Parathyroid adenoma (tissue), 2 donors: ENCODE measurements at regions not wholly inside any gene's neighbourhood (a gene's known extent, or its start where the extent isn't known, plus 50 kb on each side); places are given as distances from the start of the nearest gene placed in this dataset.

Source experiments
- H2AFZ ChIP-seq: fragments of 300-600 bp; sonication (generic); one replicate; pipeline ENCODE4 v1.7.0; 2017; ENCODE audit warnings: antibody characterized with exemption, mild to moderate bottlenecking
- H3K27ac ChIP-seq: fragments of 300-600 bp; sonication (generic); one replicate; pipeline ENCODE4 v1.7.0; 2017
- H3K27me3 ChIP-seq: fragments of 300-600 bp; sonication (generic); one replicate; pipeline ENCODE4 v1.7.0; 2017; ENCODE audit warnings: low read length; ENCODE audit not compliant: control insufficient read depth, insufficient read depth
- H3K36me3 ChIP-seq: fragments of 300-600 bp; sonication (generic); one replicate; pipeline ENCODE4 v1.7.0; 2017; ENCODE audit warnings: low read length; ENCODE audit not compliant: control insufficient read depth, insufficient read depth
- H3K4me1 ChIP-seq: fragments of 300-600 bp; sonication (generic); one replicate; pipeline ENCODE4 v1.7.0; 2017; ENCODE audit warnings: control low read depth
- H3K4me2 ChIP-seq: fragments of 300-600 bp; sonication (generic); one replicate; pipeline ENCODE4 v1.7.0; 2017; ENCODE audit warnings: low read length
- H3K4me3 ChIP-seq: fragments of 300-600 bp; sonication (generic); one replicate; pipeline ENCODE4 v1.7.0; 2017; ENCODE audit warnings: low read depth, low read length
- H3K79me2 ChIP-seq: fragments of 300-600 bp; sonication (generic); one replicate; pipeline ENCODE4 v1.7.0; 2017; ENCODE audit warnings: control low read depth
- H3K9ac ChIP-seq: fragments of 300-600 bp; sonication (generic); one replicate; pipeline ENCODE4 v1.7.0; 2017; ENCODE audit warnings: mild to moderate bottlenecking
- H3K9me3 ChIP-seq: fragments of 300-600 bp; sonication (generic); one replicate; pipeline ENCODE4 v1.7.0; 2017; ENCODE audit warnings: low read length; ENCODE audit not compliant: control insufficient read depth
- TF ChIP-seq, protein P1 (sequence below): fragments of 300-600 bp; sonication (generic); IDR thresholded peaks from one replicate; pipeline ENCODE4 v1.7.0; 2017; ENCODE audit warnings: antibody characterized with exemption, mild to moderate bottlenecking
- donor health status: primary hyperparathyroidism.

DNA sequence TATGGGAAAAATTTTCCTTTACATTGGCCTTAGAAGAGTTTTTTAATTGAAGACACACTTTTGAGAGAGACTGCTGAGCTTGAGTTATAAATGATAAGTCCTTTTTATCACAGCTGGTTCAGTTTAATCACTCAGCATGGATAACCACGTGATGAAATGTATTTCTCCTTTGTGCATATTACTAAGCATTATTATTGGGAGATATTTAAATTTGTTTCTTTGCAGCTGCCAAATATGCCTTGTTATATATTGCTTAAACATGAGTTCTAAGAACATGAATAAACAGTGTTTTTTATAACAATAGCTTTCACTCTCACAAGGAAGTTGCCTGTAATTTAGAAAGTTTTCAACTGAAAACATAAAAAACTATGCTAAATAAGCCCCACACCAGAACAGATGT is 293.5 kb upstream of the LRFN5 start:
- Histone ChIP-seq H3K9ac (no peak overlapping the region), H3K4me3 (no peak overlapping the region), H3K4me1 (no peaks in the 10 kb centered on the region), H3K9me3 (no peaks in the 10 kb centered on the region), H3K36me3 (no peaks in the 10 kb centered on the region), H2AFZ (no peak overlapping the region), H3K4me2 (no peak overlapping the region), H3K27ac (no peak overlapping the region), H3K79me2 (no peaks in the 10 kb centered on the region), H3K27me3 (no peaks in the 10 kb centered on the region)
- TF ChIP-seq, protein P1, sequence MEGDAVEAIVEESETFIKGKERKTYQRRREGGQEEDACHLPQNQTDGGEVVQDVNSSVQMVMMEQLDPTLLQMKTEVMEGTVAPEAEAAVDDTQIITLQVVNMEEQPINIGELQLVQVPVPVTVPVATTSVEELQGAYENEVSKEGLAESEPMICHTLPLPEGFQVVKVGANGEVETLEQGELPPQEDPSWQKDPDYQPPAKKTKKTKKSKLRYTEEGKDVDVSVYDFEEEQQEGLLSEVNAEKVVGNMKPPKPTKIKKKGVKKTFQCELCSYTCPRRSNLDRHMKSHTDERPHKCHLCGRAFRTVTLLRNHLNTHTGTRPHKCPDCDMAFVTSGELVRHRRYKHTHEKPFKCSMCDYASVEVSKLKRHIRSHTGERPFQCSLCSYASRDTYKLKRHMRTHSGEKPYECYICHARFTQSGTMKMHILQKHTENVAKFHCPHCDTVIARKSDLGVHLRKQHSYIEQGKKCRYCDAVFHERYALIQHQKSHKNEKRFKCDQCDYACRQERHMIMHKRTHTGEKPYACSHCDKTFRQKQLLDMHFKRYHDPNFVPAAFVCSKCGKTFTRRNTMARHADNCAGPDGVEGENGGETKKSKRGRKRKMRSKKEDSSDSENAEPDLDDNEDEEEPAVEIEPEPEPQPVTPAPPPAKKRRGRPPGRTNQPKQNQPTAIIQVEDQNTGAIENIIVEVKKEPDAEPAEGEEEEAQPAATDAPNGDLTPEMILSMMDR, result no peak

DNA sequence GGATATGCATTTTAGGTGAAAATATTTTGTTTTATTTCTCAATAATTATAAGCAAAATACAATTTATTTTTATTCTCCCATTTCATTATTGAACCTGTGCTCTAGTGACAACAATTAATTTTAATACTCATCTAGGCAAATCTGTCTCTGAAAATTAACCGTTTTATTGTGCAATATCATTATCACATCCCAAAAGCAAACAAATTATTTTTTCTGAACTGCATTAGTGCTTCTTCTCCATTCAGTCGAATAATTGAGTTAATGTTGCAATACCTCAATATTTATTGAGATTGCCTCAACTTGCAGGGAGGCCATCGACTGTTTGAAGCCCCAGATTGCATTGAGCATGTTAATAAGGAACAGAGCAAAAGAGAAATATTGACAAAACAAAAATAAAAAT is 303.2 kb upstream of the LRFN5 start:
- Histone ChIP-seq H3K4me3 (no peak overlapping the region), H3K4me1 (no peaks in the 10 kb centered on the region), H3K9me3 (no peaks in the 10 kb centered on the region), H3K27me3 (no peaks in the 10 kb centered on the region), H3K27ac (no peak overlapping the region), H3K79me2 (no peaks in the 10 kb centered on the region), H3K4me2 (no peak overlapping the region), H2AFZ (no peak overlapping the region), H3K36me3 (no peaks in the 10 kb centered on the region), H3K9ac (no peak overlapping the region)
- TF ChIP-seq, protein P1, result no peak

DNA sequence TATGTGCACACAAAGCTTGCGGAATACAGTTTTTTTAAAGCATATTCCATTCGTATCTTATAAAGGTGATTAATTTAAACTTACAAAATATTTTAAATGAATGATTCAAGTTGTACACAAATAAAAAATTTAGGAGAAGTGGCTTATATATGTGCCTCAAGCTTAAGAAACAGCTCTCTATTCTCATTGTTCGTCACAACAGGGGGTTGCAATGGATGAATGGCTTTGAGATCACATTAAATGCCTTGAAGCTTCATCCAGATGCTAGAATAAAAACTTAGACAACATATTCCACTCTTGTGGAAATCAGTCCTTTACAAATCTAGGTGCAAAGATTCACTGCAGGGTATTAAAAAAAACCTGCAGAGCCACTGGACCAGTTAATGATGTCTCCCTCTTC is 303.9 kb upstream of the LRFN5 start:
- Histone ChIP-seq H3K9ac (no peak overlapping the region), H3K4me1 (no peaks in the 10 kb centered on the region), H2AFZ (no peak overlapping the region), H3K27ac (no peak overlapping the region), H3K36me3 (no peaks in the 10 kb centered on the region), H3K9me3 (no peaks in the 10 kb centered on the region), H3K4me2 (no peak overlapping the region), H3K4me3 (no peak overlapping the region), H3K27me3 (no peaks in the 10 kb centered on the region), H3K79me2 (no peaks in the 10 kb centered on the region)
- TF ChIP-seq, protein P1, result no peak

DNA sequence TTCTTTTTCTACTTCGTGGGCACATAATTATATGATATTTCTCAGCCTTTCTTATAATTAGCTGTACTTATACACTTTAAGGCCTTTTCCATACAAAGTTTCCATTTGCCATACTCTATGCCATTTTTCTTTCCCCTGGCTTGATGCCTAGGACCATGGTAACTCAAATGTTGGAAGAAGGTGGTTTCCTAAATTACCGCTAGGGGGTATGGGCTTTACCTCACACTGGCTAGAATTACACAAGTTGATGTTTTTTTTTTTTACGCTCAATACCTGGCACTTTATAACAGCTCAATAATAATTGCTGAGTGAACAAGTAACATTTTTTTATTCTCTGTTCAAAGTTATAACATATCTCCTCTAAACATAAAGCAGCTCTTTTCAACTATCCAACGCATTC is 306.8 kb upstream of the LRFN5 start:
- Histone ChIP-seq H3K4me2 (no peak overlapping the region), H2AFZ (no peak overlapping the region), H3K27me3 (no peaks in the 10 kb centered on the region), H3K9ac (no peak overlapping the region), H3K4me1 (no peaks in the 10 kb centered on the region), H3K79me2 (no peaks in the 10 kb centered on the region), H3K27ac (no peak overlapping the region), H3K4me3 (no peak overlapping the region), H3K9me3 (no peaks in the 10 kb centered on the region), H3K36me3 (no peaks in the 10 kb centered on the region)
- TF ChIP-seq, protein P1, result no peak

DNA sequence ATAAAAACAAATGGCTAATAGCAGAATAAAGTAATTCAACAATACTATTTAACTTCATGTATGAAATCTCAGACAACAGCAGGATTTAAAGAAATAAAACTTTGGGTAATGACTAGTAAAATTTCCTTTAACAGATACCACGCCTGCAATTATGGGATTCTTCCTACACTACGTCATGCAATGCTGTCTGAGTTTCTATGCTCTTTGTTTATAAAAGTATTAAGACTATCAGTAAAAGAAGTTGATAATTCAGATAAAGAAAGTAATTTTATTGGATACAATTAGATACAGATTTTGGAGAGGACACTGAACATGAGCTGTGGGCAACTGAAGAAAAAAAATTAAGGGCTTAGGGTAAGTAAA is 308.4 kb upstream of the LRFN5 start:
- no peaks in the 10 kb centered on the region for H3K27me3 ChIP-seq
- no peaks in the 10 kb centered on the region for H3K79me2 ChIP-seq
- no peak overlapping the region for H3K9ac ChIP-seq
- H3K27ac ChIP-seq, result no peak overlapping the region
- TF ChIP-seq, protein P1, result no peak
- H3K4me3 ChIP-seq, result no peak overlapping the region
- no peaks in the 10 kb centered on the region for H3K9me3 ChIP-seq
- no peaks in the 10 kb centered on the region for H3K36me3 ChIP-seq
- no peaks in the 10 kb centered on the region for H3K4me1 ChIP-seq
- no peak overlapping the region for H3K4me2 ChIP-seq
- no peak overlapping the region for H2AFZ ChIP-seq
